Activated CD4-positive, alpha-beta T cell treated with anti-CD3 and anti-CD28 coated beads, Interleukin-2, amount 10 ng/mL, durations not matched to agents 24 days and 14 days (primary cell): ENCODE measurements at regions not wholly inside any gene's neighbourhood (a gene's known extent, or its start where the extent isn't known, plus 50 kb on each side); places are given as distances from the start of the nearest gene placed in this dataset.

Experiments used
- DNase-seq: peaks from one replicate; pipeline ENCODE4 v3.0.0; 2022
- H3K27ac Mint-ChIP-seq: one replicate; pipeline ENCODE4 v1.8.0; 2022; ENCODE audit warnings: mild to moderate bottlenecking, mixed read lengths
- H3K27me3 Mint-ChIP-seq: one replicate; pipeline ENCODE4 v1.8.0; 2022; ENCODE audit warnings: mixed read lengths
- H3K36me3 Mint-ChIP-seq: one replicate; pipeline ENCODE4 v1.8.0; 2022; ENCODE audit warnings: low read depth, mild to moderate bottlenecking, mixed read lengths
- H3K4me1 Mint-ChIP-seq: one replicate; pipeline ENCODE4 v1.8.0; 2021; ENCODE audit warnings: mixed read lengths
- H3K4me3 Mint-ChIP-seq: one replicate; pipeline ENCODE4 v1.8.0; 2022; ENCODE audit warnings: mild to moderate bottlenecking, moderate library complexity, mixed read lengths
- H3K9me3 Mint-ChIP-seq: one replicate; pipeline ENCODE4 v1.8.0; 2021; ENCODE audit warnings: mixed read lengths
- intact Hi-C: fragments of 100-400 bp; cut with micrococcal nuclease; formaldehyde crosslinking; loops from one replicate; pipeline ENCODE4 v1.15.1; 2023

DNA sequence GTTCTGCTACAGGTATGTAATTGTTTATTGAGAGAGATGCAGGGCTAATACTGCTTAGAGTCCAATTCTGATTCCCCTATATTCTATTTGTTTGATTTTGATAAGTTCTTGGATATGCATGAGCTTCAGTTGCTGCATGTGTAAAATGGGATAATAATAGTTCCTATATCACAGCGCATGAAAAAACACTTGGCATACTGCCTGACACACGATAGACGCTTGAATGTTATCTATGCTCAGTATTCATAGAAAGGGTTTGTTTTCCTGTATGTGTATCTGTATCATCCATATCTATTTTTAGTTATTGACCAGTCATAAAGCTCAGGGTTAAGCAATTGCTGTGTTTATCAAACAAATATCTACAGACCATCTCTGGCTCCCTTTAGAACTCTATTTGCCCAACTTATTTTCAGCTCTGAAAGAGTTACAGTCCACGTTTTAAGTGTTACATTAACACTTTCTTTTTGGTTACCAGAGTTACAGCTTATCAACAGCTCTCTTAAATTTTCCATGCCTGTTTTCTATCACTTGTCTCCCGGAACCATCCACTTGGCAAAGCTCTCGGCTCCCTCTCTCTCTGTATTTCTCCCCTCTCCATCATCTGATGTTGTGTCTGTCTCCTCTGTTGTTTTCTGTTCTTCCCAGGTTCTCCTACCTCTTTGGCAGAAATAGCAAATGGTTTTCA, 334.8 kb downstream of the CBLN1 start:
- no peaks in the 10 kb centered on the region for H3K9me3 Mint-ChIP-seq
- intact Hi-C loops, result no loop called here
- H3K27me3 Mint-ChIP-seq, result no peaks in the 10 kb centered on the region
- no peak overlapping the region for H3K4me3 Mint-ChIP-seq
- H3K4me1 Mint-ChIP-seq, result no peaks in the 10 kb centered on the region
- DNase-seq, result no peak
- H3K27ac Mint-ChIP-seq, result no peak overlapping the region
- H3K36me3 Mint-ChIP-seq, result no peaks in the 10 kb centered on the region

- no peak overlapping the region for H3K27ac Mint-ChIP-seq
- no peak overlapping the region for H3K4me3 Mint-ChIP-seq
- no peaks in the 10 kb centered on the region for H3K4me1 Mint-ChIP-seq
- DNase-seq, result no peak
- H3K9me3 Mint-ChIP-seq, result no peaks in the 10 kb centered on the region
- H3K27me3 Mint-ChIP-seq, result no peaks in the 10 kb centered on the region
- no peaks in the 10 kb centered on the region for H3K36me3 Mint-ChIP-seq
- intact Hi-C loops, result no loop called here
Observed at GRCh38 chr16:48942996-48943395, 333.0 kb upstream of the N4BP1 start.

DNA sequence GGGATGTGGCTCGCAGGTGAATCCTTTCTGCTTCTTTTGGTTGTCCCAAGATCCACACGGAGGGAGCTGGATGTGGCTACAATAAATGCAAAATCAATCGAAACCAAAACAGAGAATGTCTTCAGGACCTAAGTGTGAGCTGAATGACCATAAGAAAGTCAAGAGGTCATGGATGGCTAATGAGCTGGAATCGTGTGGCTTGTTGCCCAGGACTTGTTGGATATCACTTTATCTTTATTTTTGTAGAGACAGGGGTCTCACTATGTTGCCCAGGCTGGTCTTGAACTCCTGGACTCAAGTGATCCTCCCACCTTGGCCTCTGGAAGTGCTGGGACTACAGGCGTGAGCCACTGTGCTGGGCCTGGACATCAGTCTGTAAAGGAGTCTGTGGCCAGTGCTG, 326.8 kb upstream of the N4BP1 start:
- intact Hi-C loops, result no loop called here
- no peak for DNase-seq

GRCh38 chr16:48932216-48932855, 322.4 kb upstream of the N4BP1 start:
- H3K4me1 Mint-ChIP-seq, result no peaks in the 10 kb centered on the region
- H3K9me3 Mint-ChIP-seq, result no peaks in the 10 kb centered on the region
- no peak overlapping the region for H3K27ac Mint-ChIP-seq
- H3K4me3 Mint-ChIP-seq, result no peak overlapping the region
- no peak for DNase-seq
- no peaks in the 10 kb centered on the region for H3K36me3 Mint-ChIP-seq
- intact Hi-C loops, result no loop called here
- no peaks in the 10 kb centered on the region for H3K27me3 Mint-ChIP-seq

More for the DNA sequence above, 326.8 kb upstream of the N4BP1 start:
- Mint-ChIP-seq H3K4me1 (no peaks in the 10 kb centered on the region), H3K36me3 (no peaks in the 10 kb centered on the region), H3K27ac (no peak overlapping the region), H3K4me3 (no peak overlapping the region), H3K9me3 (no peaks in the 10 kb centered on the region), H3K27me3 (no peaks in the 10 kb centered on the region)

- H3K4me1 Mint-ChIP-seq, result no peaks in the 10 kb centered on the region
- intact Hi-C loops, result no loop called here
- no peaks in the 10 kb centered on the region for H3K9me3 Mint-ChIP-seq
- H3K36me3 Mint-ChIP-seq, result no peaks in the 10 kb centered on the region
- H3K4me3 Mint-ChIP-seq, result no peak overlapping the region
- H3K27me3 Mint-ChIP-seq, result no peaks in the 10 kb centered on the region
- no peak for DNase-seq
- H3K27ac Mint-ChIP-seq, result no peak overlapping the region
Observed at GRCh38 chr16:48930951-48931553, 321.1 kb upstream of the N4BP1 start.

GRCh38 chr16:48919791-48920190, 309.8 kb upstream of the N4BP1 start:
- DNase-seq, result no peak
- Mint-ChIP-seq H3K9me3 (no peaks in the 10 kb centered on the region), H3K4me3 (no peak overlapping the region), H3K4me1 (no peaks in the 10 kb centered on the region), H3K27me3 (no peaks in the 10 kb centered on the region), H3K27ac (no peak overlapping the region), H3K36me3 (no peaks in the 10 kb centered on the region)
- intact Hi-C loops, result no loop called here

DNA sequence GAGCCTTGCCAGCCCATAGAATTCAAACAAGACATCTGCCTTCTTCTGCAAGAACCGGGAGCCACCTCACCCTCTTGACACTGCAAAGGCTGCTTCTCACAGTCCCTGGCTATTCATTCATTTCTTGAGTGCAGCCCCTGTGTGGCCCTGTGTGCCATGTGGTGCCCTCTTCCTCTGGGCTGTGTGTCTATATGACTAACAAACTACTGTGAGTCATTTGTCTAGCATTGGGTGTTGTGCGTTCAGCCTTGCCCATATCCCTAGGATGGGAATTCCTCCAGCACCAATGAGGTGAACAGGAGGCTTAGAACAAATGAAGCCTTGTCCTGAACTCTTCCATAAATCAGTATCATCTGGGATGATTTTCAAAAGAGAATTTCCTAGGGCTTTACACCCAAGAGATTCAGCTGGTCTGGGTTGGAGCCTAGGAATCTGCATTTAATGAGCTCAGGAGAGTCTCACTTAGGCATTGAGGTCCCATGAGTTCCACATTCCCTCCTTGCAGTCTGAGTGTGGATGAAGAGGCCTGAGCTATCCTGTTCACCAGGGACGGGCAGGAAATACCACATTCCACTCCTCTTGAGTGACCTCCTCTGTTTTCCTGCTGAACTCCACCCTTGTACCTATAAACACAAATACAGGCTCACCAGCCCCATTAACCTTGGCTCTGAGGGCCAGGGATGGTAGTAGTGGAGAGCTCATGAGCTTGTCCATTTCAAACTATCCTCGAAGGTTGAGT, 308.7 kb upstream of the N4BP1 start:
- no peaks in the 10 kb centered on the region for H3K36me3 Mint-ChIP-seq
- H3K9me3 Mint-ChIP-seq, result no peaks in the 10 kb centered on the region
- no peak overlapping the region for H3K4me3 Mint-ChIP-seq
- no peaks in the 10 kb centered on the region for H3K27me3 Mint-ChIP-seq
- DNase-seq, result no peak
- no peaks in the 10 kb centered on the region for H3K4me1 Mint-ChIP-seq
- no peak overlapping the region for H3K27ac Mint-ChIP-seq
- intact Hi-C loops, result no loop called here

GRCh38 chr16:48916566-48916965, 306.6 kb upstream of the N4BP1 start:
- H3K27ac Mint-ChIP-seq, result no peak overlapping the region
- no peaks in the 10 kb centered on the region for H3K4me1 Mint-ChIP-seq
- DNase-seq, result no peak
- no peaks in the 10 kb centered on the region for H3K9me3 Mint-ChIP-seq
- intact Hi-C loops, result no loop called here
- H3K27me3 Mint-ChIP-seq, result no peaks in the 10 kb centered on the region
- no peak overlapping the region for H3K4me3 Mint-ChIP-seq
- no peaks in the 10 kb centered on the region for H3K36me3 Mint-ChIP-seq

DNA sequence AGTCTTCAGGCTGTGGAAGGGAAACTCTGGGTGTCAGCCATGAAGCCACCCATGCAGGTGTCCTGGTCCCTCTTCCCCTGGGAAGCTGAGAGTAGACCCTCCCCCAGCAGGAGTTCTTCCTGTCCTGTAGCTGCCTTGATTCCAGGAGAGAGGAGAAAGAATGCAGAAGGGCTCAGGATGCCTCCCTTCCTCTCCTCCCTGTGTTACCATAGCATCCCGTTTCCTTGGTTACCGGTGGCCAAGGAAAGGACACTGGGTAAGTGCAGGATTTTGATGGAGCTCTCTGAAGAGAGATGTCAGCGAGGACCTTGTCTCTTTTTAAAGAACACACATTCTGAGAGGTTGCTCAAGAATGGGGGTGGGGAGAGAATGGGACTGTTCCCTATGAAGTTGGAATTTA, 304.1 kb upstream of the N4BP1 start:
- no peak overlapping the region for H3K4me3 Mint-ChIP-seq

GRCh38 chr16:48913384-48913783, 303.4 kb upstream of the N4BP1 start:
- Mint-ChIP-seq H3K9me3 (no peaks in the 10 kb centered on the region), H3K27ac (no peak overlapping the region), H3K4me3 (no peak overlapping the region), H3K4me1 (no peaks in the 10 kb centered on the region), H3K27me3 (no peaks in the 10 kb centered on the region), H3K36me3 (no peaks in the 10 kb centered on the region)
- no peak for DNase-seq
- intact Hi-C loops, result no loop called here

More for the DNA sequence above, 304.1 kb upstream of the N4BP1 start:
- intact Hi-C loops, result no loop called here
- Mint-ChIP-seq H3K36me3 (no peaks in the 10 kb centered on the region), H3K4me1 (no peaks in the 10 kb centered on the region), H3K9me3 (no peaks in the 10 kb centered on the region), H3K27ac (no peak overlapping the region), H3K27me3 (no peaks in the 10 kb centered on the region)
- no peak for DNase-seq

- H3K9me3 Mint-ChIP-seq, result no peaks in the 10 kb centered on the region
- intact Hi-C loops, result no loop called here
- no peak for DNase-seq
- no peaks in the 10 kb centered on the region for H3K27me3 Mint-ChIP-seq
- H3K27ac Mint-ChIP-seq, result no peak overlapping the region
- H3K4me1 Mint-ChIP-seq, result no peaks in the 10 kb centered on the region
- no peak overlapping the region for H3K4me3 Mint-ChIP-seq
- H3K36me3 Mint-ChIP-seq, result no peaks in the 10 kb centered on the region
Observed at GRCh38 chr16:48912360-48912759, 302.4 kb upstream of the N4BP1 start.

GRCh38 chr16:48911700-48912099, 301.7 kb upstream of the N4BP1 start:
- H3K27me3 Mint-ChIP-seq, result no peaks in the 10 kb centered on the region
- no peak overlapping the region for H3K4me3 Mint-ChIP-seq
- H3K27ac Mint-ChIP-seq, result no peak overlapping the region
- no peaks in the 10 kb centered on the region for H3K9me3 Mint-ChIP-seq
- no peaks in the 10 kb centered on the region for H3K36me3 Mint-ChIP-seq
- no peak for DNase-seq
- intact Hi-C loops, result no loop called here
- H3K4me1 Mint-ChIP-seq, result no peaks in the 10 kb centered on the region

GRCh38 chr16:48910214-48910613, 300.2 kb upstream of the N4BP1 start:
- Mint-ChIP-seq H3K4me1 (no peaks in the 10 kb centered on the region), H3K4me3 (no peak overlapping the region), H3K36me3 (no peaks in the 10 kb centered on the region), H3K27ac (no peak overlapping the region), H3K27me3 (no peaks in the 10 kb centered on the region), H3K9me3 (no peaks in the 10 kb centered on the region)
- intact Hi-C loops, result no loop called here
- no peak for DNase-seq

DNA sequence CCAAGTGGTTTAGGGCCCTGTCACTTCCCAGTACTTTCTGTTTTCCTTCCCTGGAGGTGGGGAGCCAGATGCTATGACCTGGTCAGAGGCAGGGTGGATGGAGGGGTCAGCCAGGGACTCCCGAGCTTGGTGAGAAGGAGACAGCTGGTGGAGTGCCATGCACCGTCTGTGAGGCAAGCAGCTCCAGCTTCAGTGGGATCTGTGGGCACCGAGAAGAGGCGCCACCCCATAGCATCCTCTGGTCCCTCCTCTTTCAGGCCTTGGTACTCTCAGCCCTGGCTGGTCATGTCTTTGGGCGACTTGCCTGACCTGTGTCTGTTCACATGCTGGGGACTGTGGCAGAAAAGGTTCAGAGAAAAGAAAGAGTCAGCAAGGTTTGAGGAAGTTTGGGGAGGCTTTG, 299.3 kb upstream of the N4BP1 start:
- Mint-ChIP-seq H3K9me3 (no peaks in the 10 kb centered on the region), H3K4me3 (no peak overlapping the region), H3K27me3 (no peaks in the 10 kb centered on the region), H3K4me1 (no peaks in the 10 kb centered on the region), H3K36me3 (no peaks in the 10 kb centered on the region), H3K27ac (no peak overlapping the region)
- no peak for DNase-seq
- intact Hi-C loops, result no loop called here
